H1 (cell line): ENCODE measurements at regions not wholly inside any gene's neighbourhood (a gene's known extent, or its start where the extent isn't known, plus 50 kb on each side); places are given as distances from the start of the nearest gene placed in this dataset.

Experiments used
- CTCF ChIA-PET: fragments of 300-600 bp; sonication (Branson Sonifier 250); formaldehyde crosslinking; loops from one replicate; lab custom pipeline; 2021; ENCODE audit not compliant: partially characterized antibody; lab: Charles Lee
- POLR2A ChIA-PET: fragments of 300-600 bp; sonication (Branson Sonifier 250); formaldehyde crosslinking; loops from one replicate; lab custom pipeline; 2021; ENCODE audit warnings: inconsistent platforms; ENCODE audit not compliant: partially characterized antibody; lab: Charles Lee
- DNase-seq, 2 experiments: peaks; one replicate each; pipeline versions ENCODE4 v3.0.0 to v3.0.0-alpha.2; 2010 to 2022; ENCODE audit warnings: low spot score in 2 of 2, low read depth in 1 of 2, mixed read lengths in 1 of 2
- FAIRE-seq: peaks from 2 replicates; lab custom pipeline; 2011; peaks lifted over from hg19 to GRCh38; lab: Jason Lieb, UNC
- H2AFZ ChIP-seq: 2 replicates; pipeline ENCODE4 v1.8.1; 2012; ENCODE audit warnings: low read length, inconsistent platforms
- H2AK5ac ChIP-seq: 2 replicates; pipeline ENCODE4 v1.6.1; 2013; ENCODE audit warnings: low read depth, low read length
- H2BK120ac ChIP-seq: replicated peaks from 2 replicates; pipeline ENCODE3; 2013; ENCODE audit warnings: low read depth, low read length, inconsistent platforms
- H2BK12ac ChIP-seq: 2 replicates; pipeline ENCODE4 v1.6.1; 2013; ENCODE audit warnings: low read depth, low read length
- H2BK15ac ChIP-seq: 2 replicates; pipeline ENCODE4 v1.6.1; 2013; ENCODE audit warnings: low read length
- H2BK20ac ChIP-seq: 2 replicates; pipeline ENCODE4 v1.6.1; 2013; ENCODE audit warnings: low read length
- H2BK5ac ChIP-seq: 2 replicates; pipeline ENCODE4 v1.6.1; 2013; ENCODE audit warnings: low read depth, low read length
- H3K14ac ChIP-seq: 2 replicates; pipeline ENCODE4 v1.6.1; 2013; ENCODE audit warnings: inconsistent platforms; ENCODE audit not compliant: insufficient read length
- H3K18ac ChIP-seq: 2 replicates; pipeline ENCODE4 v1.6.1; 2013; ENCODE audit warnings: low read length; ENCODE audit errors: extremely low read depth
- H3K23ac ChIP-seq: 2 replicates; pipeline ENCODE4 v1.6.1; 2013; ENCODE audit warnings: inconsistent platforms; ENCODE audit not compliant: insufficient read length
- H3K23me2 ChIP-seq: 2 replicates; pipeline ENCODE4 v1.6.1; 2013; ENCODE audit warnings: low read depth, low read length
- H3K27ac ChIP-seq: 2 replicates; pipeline ENCODE4 v1.6.1; 2011; ENCODE audit warnings: low read depth, low read length, inconsistent platforms
- H3K27me3 ChIP-seq, 4 experiments: replicated peaks in 1 of 4; 1 replicate in 1 of 4; 2 replicates in 3 of 4; pipeline versions ENCODE4 v1.6.1 to v1.8.1; 2011 to 2013; ENCODE audit warnings: low read length in 3 of 4, mild to moderate bottlenecking in 3 of 4, inconsistent platforms in 2 of 4, mixed read lengths in 2 of 4, moderate library complexity in 1 of 4; ENCODE audit not compliant: control insufficient read depth in 3 of 4, insufficient read depth in 3 of 4; ENCODE audit errors: extremely low read depth in 1 of 4
- H3K36me3 ChIP-seq, 4 experiments: 2 replicates each; pipeline versions ENCODE4 v1.6.1 to v1.8.1; 2011 to 2013; ENCODE audit warnings: mild to moderate bottlenecking in 4 of 4, low read length in 3 of 4, moderate library complexity in 2 of 4, control low read depth in 1 of 4, inconsistent platforms in 1 of 4; ENCODE audit not compliant: insufficient read depth in 4 of 4, control insufficient read depth in 2 of 4
- H3K4ac ChIP-seq: replicated peaks from 2 replicates; pipeline ENCODE3; 2013; ENCODE audit warnings: low read length, low read depth, mixed read lengths, inconsistent platforms; ENCODE audit not compliant: insufficient read length
- H3K4me1 ChIP-seq, 4 experiments: replicated peaks in 1 of 4; 1 replicate in 1 of 4; 2 replicates in 3 of 4; pipeline versions ENCODE4 v1.6.1 to v1.8.1; 2011 to 2013; ENCODE audit warnings: low read length in 3 of 4, inconsistent platforms in 2 of 4, mixed read lengths in 1 of 4; ENCODE audit not compliant: insufficient read depth in 4 of 4, control insufficient read depth in 3 of 4
- H3K4me2 ChIP-seq, 2 experiments: 2 replicates each; pipeline versions ENCODE4 v1.6.1 to v1.8.1; 2011 to 2013; ENCODE audit warnings: low read depth in 2 of 2, low read length in 2 of 2, control low read depth in 1 of 2, inconsistent platforms in 1 of 2, mild to moderate bottlenecking in 1 of 2; ENCODE audit not compliant: insufficient read depth in 1 of 2
- H3K4me3 ChIP-seq, 4 experiments: fragments of 200-600, 300-600 bp in 1 of 4; sonication (generic), shearing (Covaris generic), sonication (Bioruptor Twin) in 1 of 4; 2 replicates each; pipeline versions ENCODE4 v1.5.1 to v1.8.1; 2011 to 2016; ENCODE audit warnings: low read length in 4 of 4, low read depth in 3 of 4, control low read depth in 2 of 4, inconsistent platforms in 2 of 4, mild to moderate bottlenecking in 2 of 4, mixed read lengths in 1 of 4, moderate library complexity in 1 of 4; ENCODE audit not compliant: insufficient read depth in 2 of 4; ENCODE audit errors: extremely low read depth in 1 of 4
- H3K56ac ChIP-seq: replicated peaks from 2 replicates; pipeline ENCODE3; 2013; ENCODE audit warnings: low read depth, mild to moderate bottlenecking, mixed read lengths, low read length, inconsistent platforms; ENCODE audit not compliant: insufficient read length
- H3K79me1 ChIP-seq: 2 replicates; pipeline ENCODE4 v1.6.1; 2013; ENCODE audit warnings: low read depth, low read length, control low read depth
- H3K79me2 ChIP-seq, 2 experiments: 2 replicates each; pipeline versions ENCODE4 v1.6.1 to v1.8.1; 2012 to 2013; ENCODE audit warnings: low read length in 2 of 2, mild to moderate bottlenecking in 2 of 2, inconsistent platforms in 1 of 2; ENCODE audit not compliant: insufficient read depth in 2 of 2, control insufficient read depth in 1 of 2
- H3K9ac ChIP-seq, 4 experiments: replicated peaks in 1 of 4; 1 replicate in 1 of 4; 2 replicates in 3 of 4; pipeline versions ENCODE4 v1.6.1 to v1.8.1; 2011 to 2013; ENCODE audit warnings: low read depth in 3 of 4, low read length in 3 of 4, control low read depth in 2 of 4, mild to moderate bottlenecking in 2 of 4, moderate library complexity in 2 of 4, inconsistent platforms in 1 of 4; ENCODE audit errors: extremely low read depth in 1 of 4
- H3K9me3 ChIP-seq, 2 experiments: 2 replicates each; pipeline versions ENCODE4 v1.6.1 to v1.8.1; 2012 to 2013; ENCODE audit warnings: mild to moderate bottlenecking in 2 of 2, moderate library complexity in 2 of 2, control low read depth in 1 of 2, inconsistent platforms in 1 of 2, low read depth in 1 of 2, low read length in 1 of 2, mixed read lengths in 1 of 2; ENCODE audit not compliant: insufficient read depth in 2 of 2
- H4K20me1 ChIP-seq, 2 experiments: replicated peaks in 1 of 2; 2 replicates each; pipeline versions ENCODE3 to v1.8.1; 2011 to 2013; ENCODE audit warnings: inconsistent platforms in 2 of 2, low read length in 2 of 2, mild to moderate bottlenecking in 1 of 2; ENCODE audit not compliant: insufficient read depth in 2 of 2, control insufficient read depth in 1 of 2
- H4K5ac ChIP-seq: 2 replicates; pipeline ENCODE4 v1.6.1; 2013; ENCODE audit warnings: low read length, low read depth, mixed read lengths, inconsistent platforms; ENCODE audit not compliant: insufficient read length
- H4K8ac ChIP-seq: 2 replicates; pipeline ENCODE4 v1.8.0; 2013; ENCODE audit warnings: mild to moderate bottlenecking, moderate library complexity, low read length, inconsistent platforms; ENCODE audit not compliant: insufficient read depth; ENCODE audit errors: extremely low read depth
- H4K91ac ChIP-seq: replicated peaks from 2 replicates; pipeline ENCODE3; 2013; ENCODE audit warnings: low read length, mixed read lengths, inconsistent platforms; ENCODE audit not compliant: insufficient read length
- CTBP2 ChIP-seq: IDR thresholded peaks from 2 replicates; pipeline ENCODE4 v1.7.0; 2011; ENCODE audit warnings: borderline replicate concordance, mild to moderate bottlenecking, moderate library complexity, mixed read lengths, low read length; ENCODE audit not compliant: insufficient read depth, insufficient read length
- SAP30 ChIP-seq: fragments of 300-600 bp; sonication (generic); IDR thresholded peaks from 2 replicates; pipeline ENCODE4 v1.7.1; 2012; ENCODE audit warnings: low read length, moderate library complexity, mild to moderate bottlenecking, inconsistent platforms; ENCODE audit not compliant: insufficient read depth, insufficient replicate concordance
- SRF ChIP-seq: IDR thresholded peaks from 2 replicates; pipeline ENCODE4 v1.6.1; 2011; ENCODE audit warnings: mild to moderate bottlenecking, low read depth, low read length, moderate library complexity
- TBP ChIP-seq: IDR thresholded peaks from 2 replicates; pipeline ENCODE4 v1.6.1; 2011; ENCODE audit warnings: low read depth, low read length, improper control_type of control experiment
- WGBS, 2 experiments: shearing (Covaris generic) in 1 of 2; methylation state at CpG; one replicate each; pipeline versions ENCODE4 v1.1.6 to v1.1.7; 2013 to 2015; ENCODE audit warnings: low lambda C conversion rate in 2 of 2, mixed read lengths in 2 of 2, inconsistent platforms in 1 of 2, low coverage in 1 of 2, missing lambda C conversion rate in 1 of 2; ENCODE audit not compliant: insufficient replicate concordance in 2 of 2, insufficient coverage in 1 of 2, insufficient read length in 1 of 2; ENCODE audit errors: extremely low coverage in 1 of 2, missing lambda C conversion rate in 1 of 2; 5-methylcytosine and 5-hydroxymethylcytosine counted together

- POLR2A ChIA-PET = no interaction called here
- Histone ChIP-seq H3K79me2 (no peaks in the 10 kb centered on the region), H3K9me3 (peaks cover 4 to 6% of the 10 kb centered on the region in 2 experiments; a peak in 1 of 4 replicates)
- TF ChIP-seq SRF = no peak
- no peak for TF ChIP-seq CTBP2
- TF ChIP-seq TBP = no peak
- no peak for TF ChIP-seq SAP30
- TF ChIP-seq, all 59 proteins: peak for 0
- H4K8ac ChIP-seq = no peak overlapping the region
- H3K18ac ChIP-seq = no peak overlapping the region
- no peaks in the 10 kb centered on the region for H3K23me2 ChIP-seq
- no peak overlapping the region for H3K4ac ChIP-seq
- DNase-seq (no peak), FAIRE-seq (no peak)
- H3K4me1 ChIP-seq = no peaks in the 10 kb centered on the region
- H2BK120ac ChIP-seq = no peak overlapping the region
- WGBS, 2 experiments = 92% methylated on average over 4 of the region's 4 CpGs; no CpG with 5 or more reads in 1 of the 2 experiments
- no peak overlapping the region for H2BK5ac ChIP-seq
- no peaks in the 10 kb centered on the region for H4K20me1 ChIP-seq
- no peak overlapping the region for H2BK15ac ChIP-seq
- H2AK5ac ChIP-seq = no peak overlapping the region
- H2BK12ac ChIP-seq = no peak overlapping the region
- H3K23ac ChIP-seq = no peak overlapping the region
- H4K5ac ChIP-seq = no peak overlapping the region
- H3K56ac ChIP-seq = no peak overlapping the region
- H3K4me2 ChIP-seq = no peak overlapping the region
- no peak overlapping the region for H3K4me3 ChIP-seq
- H3K27ac ChIP-seq = no peak overlapping the region
- no peaks in the 10 kb centered on the region for H3K36me3 ChIP-seq
- H2BK20ac ChIP-seq = no peak overlapping the region
- no peak overlapping the region for H3K9ac ChIP-seq
- no peak overlapping the region for H2AFZ ChIP-seq
- H3K27me3 ChIP-seq = no peaks in the 10 kb centered on the region
- H3K14ac ChIP-seq = no peak overlapping the region
- H3K79me1 ChIP-seq = no peaks in the 10 kb centered on the region
- no peak overlapping the region for H4K91ac ChIP-seq
- CTCF ChIA-PET = no interaction called here
Measured at GRCh38 chr13:80149736-80150135, 191.2 kb downstream of the SPRY2 start.
